Left ventricle myocardium inferior (tissue), 1 donor: ENCODE measurements at regions not wholly inside any gene's neighbourhood (a gene's known extent, or its start where the extent isn't known, plus 50 kb on each side); places are given as distances from the start of the nearest gene placed in this dataset.

Experiments
- DNase-seq: peaks from one replicate; pipeline ENCODE4 v3.0.0-alpha.2; 2020
- H3K27ac ChIP-seq: fragments of 200-600 bp; replicated peaks from 2 replicates; pipeline ENCODE4 v1.8.0; 2021
- H3K27me3 ChIP-seq: fragments of 200-600 bp; 2 replicates; pipeline ENCODE4 v1.8.0; 2021; ENCODE audit warnings: low read depth
- H3K36me3 ChIP-seq: fragments of 200-600 bp; 2 replicates; pipeline ENCODE4 v1.8.0; 2021
- H3K4me1 ChIP-seq: fragments of 200-600 bp; 2 replicates; pipeline ENCODE4 v1.8.0; 2021
- H3K4me3 ChIP-seq: fragments of 200-600 bp; 2 replicates; pipeline ENCODE4 v1.8.0; 2021; ENCODE audit warnings: mild to moderate bottlenecking, moderate library complexity
- H3K9me3 ChIP-seq: fragments of 200-600 bp; replicated peaks from 2 replicates; pipeline ENCODE4 v1.8.0; 2021
- CTCF ChIP-seq: fragments of 200-600 bp; IDR thresholded peaks from 2 replicates; pipeline ENCODE4 v1.8.0; 2021; ENCODE audit warnings: antibody characterized with exemption, mild to moderate bottlenecking, borderline replicate concordance
- intact Hi-C: fragments of 100-400 bp; cut with micrococcal nuclease; formaldehyde crosslinking; loops from one replicate; pipeline ENCODE4 v1.11.0; 2022
- donor health status: DM: no; HTN: yes; CAD: no; lungs with severe emphysema.

DNA sequence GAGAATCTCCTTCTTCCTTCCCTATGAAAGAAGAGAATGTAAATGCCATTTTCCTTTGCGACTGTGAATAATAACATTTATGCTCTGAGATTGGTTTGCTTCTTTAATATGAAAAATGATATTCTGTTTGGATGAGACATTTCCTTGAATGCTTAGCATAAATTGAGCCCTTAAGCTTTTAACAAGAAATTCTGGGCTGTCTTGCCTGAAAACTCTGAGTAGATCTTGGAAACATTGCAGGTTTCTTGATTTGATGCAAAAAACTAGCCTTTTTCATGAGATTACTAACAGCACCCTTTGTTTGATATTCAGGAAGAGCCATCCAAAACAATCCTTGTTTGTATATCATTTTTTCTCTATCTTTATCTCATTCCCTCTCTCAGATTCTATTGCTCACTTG lies 272.5 kb downstream of the TMEM38B start:
- Histone ChIP-seq H3K4me1 (peaks cover 3% of the 10 kb centered on the region), H3K27me3 (no peaks in the 10 kb centered on the region), H3K27ac (no peak overlapping the region), H3K9me3 (no peaks in the 10 kb centered on the region), H3K4me3 (no peak overlapping the region), H3K36me3 (no peaks in the 10 kb centered on the region)
- intact Hi-C loops: no loop called here
- TF ChIP-seq CTCF: no peak
- DNase-seq: no peak

DNA sequence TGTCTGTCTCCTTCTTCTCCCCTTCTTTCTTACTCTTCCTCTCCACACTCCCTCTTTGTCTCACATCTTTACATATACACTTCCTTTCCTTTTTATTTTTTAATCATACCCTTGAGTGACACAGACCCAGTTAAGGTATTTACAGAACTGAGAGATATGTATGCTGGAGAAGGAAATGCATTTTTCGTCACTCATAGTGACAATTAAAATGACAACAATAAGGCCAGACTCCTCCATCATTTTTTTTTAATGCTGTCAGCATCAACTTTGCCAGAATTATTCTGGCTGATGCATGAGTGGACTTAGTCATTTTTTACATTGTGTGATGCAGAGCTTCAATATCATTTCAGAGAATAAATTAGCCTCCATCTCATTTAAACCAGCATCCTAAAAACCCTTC lies 272.9 kb downstream of the TMEM38B start:
- H3K4me3 ChIP-seq: no peak overlapping the region
- TF ChIP-seq CTCF: no peak
- intact Hi-C loops: no loop called here
- no peaks in the 10 kb centered on the region for H3K9me3 ChIP-seq
- no peak for DNase-seq
- peaks cover 7% of the 10 kb centered on the region for H3K4me1 ChIP-seq
- no peaks in the 10 kb centered on the region for H3K36me3 ChIP-seq
- H3K27ac ChIP-seq: no peak overlapping the region
- H3K27me3 ChIP-seq: no peaks in the 10 kb centered on the region

GRCh38 chr9:105967797-105968196 lies 273.5 kb downstream of the TMEM38B start:
- no peak for DNase-seq
- peaks cover 13% of the 10 kb centered on the region for H3K4me1 ChIP-seq
- H3K9me3 ChIP-seq: no peaks in the 10 kb centered on the region
- no peaks in the 10 kb centered on the region for H3K36me3 ChIP-seq
- no peak for TF ChIP-seq CTCF
- intact Hi-C loops: no loop called here
- no peak overlapping the region for H3K4me3 ChIP-seq
- H3K27me3 ChIP-seq: no peaks in the 10 kb centered on the region
- no peak overlapping the region for H3K27ac ChIP-seq

DNA sequence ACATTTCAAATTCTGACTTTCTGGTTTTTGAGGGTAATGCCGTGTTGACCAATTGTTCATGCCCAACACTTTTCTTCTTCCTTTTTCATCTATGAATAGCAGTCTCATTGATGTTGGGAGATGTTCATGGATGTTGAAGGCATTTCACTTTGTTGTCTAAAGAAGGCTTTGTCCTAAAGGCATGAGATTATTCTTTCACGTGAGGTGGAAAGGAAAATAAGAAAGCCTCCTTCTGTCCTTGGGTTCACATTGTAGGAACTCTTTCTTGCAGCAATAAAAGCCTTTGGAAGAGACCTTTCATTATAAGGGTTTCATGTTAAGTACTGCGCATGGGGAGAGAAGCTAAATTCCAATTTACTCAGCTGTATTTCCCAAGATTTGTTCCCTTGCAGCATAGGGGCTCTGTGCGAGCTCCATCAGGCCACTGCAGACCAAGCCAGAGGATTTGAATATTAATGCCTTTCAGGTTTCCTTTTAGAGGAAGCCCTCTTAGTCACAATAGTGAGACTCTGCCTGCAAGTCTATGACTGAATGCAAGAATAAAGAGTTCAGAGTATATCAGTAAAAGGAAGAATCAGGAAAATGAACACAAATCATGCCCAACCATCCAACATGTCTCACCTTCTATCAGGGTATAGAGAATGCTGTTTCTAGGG lies 274.6 kb downstream of the TMEM38B start:
- no peak for TF ChIP-seq CTCF
- no peaks in the 10 kb centered on the region for H3K27me3 ChIP-seq
- no peaks in the 10 kb centered on the region for H3K36me3 ChIP-seq
- no peak for DNase-seq
- no peak overlapping the region for H3K4me3 ChIP-seq
- H3K27ac ChIP-seq: no peak overlapping the region
- no peaks in the 10 kb centered on the region for H3K9me3 ChIP-seq
- H3K4me1 ChIP-seq: peaks cover 16% of the 10 kb centered on the region
- intact Hi-C loops: no loop called here

GRCh38 chr9:105969636-105970035 lies 275.3 kb downstream of the TMEM38B start:
- Histone ChIP-seq H3K36me3 (no peaks in the 10 kb centered on the region), H3K4me3 (no peak overlapping the region), H3K27me3 (no peaks in the 10 kb centered on the region), H3K9me3 (no peaks in the 10 kb centered on the region), H3K27ac (no peak overlapping the region), H3K4me1 (peaks cover 16% of the 10 kb centered on the region)
- intact Hi-C loops: no loop called here
- DNase-seq: no peak
- no peak for TF ChIP-seq CTCF
